GM21576 (cell line): ENCODE measurements at regions not wholly inside any gene's neighbourhood (a gene's known extent, or its start where the extent isn't known, plus 50 kb on each side); places are given as distances from the start of the nearest gene placed in this dataset.

Experiments used
- ATAC-seq: cut with Tn5 transposase; IDR thresholded peaks from one replicate; pipeline ENCODE4 v1.9.1; 2021; ENCODE audit warnings: mild to moderate bottlenecking, moderate library complexity; ENCODE audit not compliant: unreplicated experiment

- ATAC-seq: peak; percentile 50
Observed at GRCh38 chr3:150074697-150075416, 104.2 kb upstream of the PFN2 start.

GRCh38 chr3:150074277-150074676, 103.6 kb upstream of the PFN2 start:
- peak; percentile 64 for ATAC-seq

- no peak for ATAC-seq
Observed at GRCh38 chr3:150073513-150073912, 102.8 kb upstream of the PFN2 start.

- no peak for ATAC-seq
Observed at GRCh38 chr3:150073031-150073430, 102.3 kb upstream of the PFN2 start.

- no peak for ATAC-seq
Observed at GRCh38 chr3:150072576-150072975, 101.9 kb upstream of the PFN2 start.

GRCh38 chr3:150070271-150070670, 99.6 kb upstream of the PFN2 start:
- no peak for ATAC-seq

- no peak for ATAC-seq
Observed at GRCh38 chr3:150069633-150070032, 98.9 kb upstream of the PFN2 start.

- no peak for ATAC-seq
Observed at GRCh38 chr3:150069154-150069527, 98.4 kb upstream of the PFN2 start.

GRCh38 chr3:150068440-150069153, 97.9 kb upstream of the PFN2 start:
- ATAC-seq: no peak

- ATAC-seq: no peak
Observed at GRCh38 chr3:150067561-150067960, 96.9 kb upstream of the PFN2 start.

- no peak for ATAC-seq
Observed at GRCh38 chr3:150064971-150065370, 94.3 kb upstream of the PFN2 start.

GRCh38 chr3:150063237-150063636, 92.5 kb upstream of the PFN2 start:
- no peak for ATAC-seq

GRCh38 chr3:150062492-150062891, 91.8 kb upstream of the PFN2 start:
- ATAC-seq: no peak

GRCh38 chr3:150061288-150062024, 90.8 kb upstream of the PFN2 start:
- no peak for ATAC-seq

- no peak for ATAC-seq
Observed at GRCh38 chr3:150059729-150060128, 89.0 kb upstream of the PFN2 start.

GRCh38 chr3:150059241-150059640, 88.5 kb upstream of the PFN2 start:
- ATAC-seq: no peak

GRCh38 chr3:150057227-150057626, 86.5 kb upstream of the PFN2 start:
- no peak for ATAC-seq

GRCh38 chr3:150055332-150055731, 84.6 kb upstream of the PFN2 start:
- no peak for ATAC-seq

GRCh38 chr3:150054635-150055034, 83.9 kb upstream of the PFN2 start:
- ATAC-seq: no peak

GRCh38 chr3:150050510-150050909, 79.8 kb upstream of the PFN2 start:
- ATAC-seq: no peak

- no peak for ATAC-seq
Observed at GRCh38 chr3:150049317-150049716, 78.6 kb upstream of the PFN2 start.

- no peak for ATAC-seq
Observed at GRCh38 chr3:150041877-150042276, 71.2 kb upstream of the PFN2 start.
